AG04450 (cell line): ENCODE measurements at regions not wholly inside any gene's neighbourhood (a gene's known extent, or its start where the extent isn't known, plus 50 kb on each side); places are given as distances from the start of the nearest gene placed in this dataset.

Experiments
- CTCF ChIA-PET: fragments of 300-600, 350-600 bp; formaldehyde crosslinking; extraction: SDS; loops from one replicate; lab custom pipeline; 2022; ENCODE audit warnings: antibody characterized with exemption, inconsistent platforms; lab: Charles Lee
- POLR2A ChIA-PET: fragments of 350-600 bp; formaldehyde crosslinking; extraction: SDS; loops from one replicate; lab custom pipeline; 2021; ENCODE audit warnings: antibody characterized with exemption, inconsistent platforms; lab: Yijun Ruan, JAX
- DNase-seq: peaks from one replicate; pipeline ENCODE4 v3.0.0-alpha.2; 2011; ENCODE audit warnings: low read depth, low spot score
- H3K27ac ChIP-seq: one replicate; pipeline ENCODE4 v1.5.1; 2012; ENCODE audit warnings: low read depth, low read length, control low read depth
- H3K27me3 ChIP-seq: one replicate; pipeline ENCODE4 v1.6.0; 2012; ENCODE audit warnings: low read length; ENCODE audit not compliant: control insufficient read depth, insufficient read depth
- H3K4me3 ChIP-seq: 2 replicates; pipeline ENCODE4 v1.5.1; 2011; ENCODE audit warnings: mild to moderate bottlenecking, low read depth, low read length, control low read depth
- H3K9me3 ChIP-seq: 2 replicates; pipeline ENCODE4 v1.5.1; 2012; ENCODE audit warnings: low read length; ENCODE audit not compliant: control insufficient read depth, insufficient read depth
- CTCF ChIP-seq: IDR thresholded peaks from 2 replicates; pipeline ENCODE4 v1.5.1; 2011; ENCODE audit warnings: low read depth, low read length, control low read depth, inconsistent platforms

- ChIA-PET POLR2A (no interaction called here), CTCF (no interaction called here)
- TF ChIP-seq CTCF, result no peak
- Histone ChIP-seq H3K9me3 (no peaks in the 10 kb centered on the region), H3K4me3 (no peak overlapping the region), H3K27me3 (no peaks in the 10 kb centered on the region), H3K27ac (no peak overlapping the region)
- DNase-seq, result no peak
Measured at GRCh38 chr1:30505853-30506252, 217.5 kb downstream of the MATN1 start.

GRCh38 chr1:30492451-30492850, 230.9 kb downstream of the MATN1 start:
- no peaks in the 10 kb centered on the region for H3K27me3 ChIP-seq
- ChIA-PET CTCF (no interaction called here), POLR2A (no interaction called here)
- no peak for TF ChIP-seq CTCF
- no peak overlapping the region for H3K4me3 ChIP-seq
- peaks cover 4% of the 10 kb centered on the region; the same call in 1 of the 2 replicates for H3K9me3 ChIP-seq
- H3K27ac ChIP-seq, result no peak overlapping the region
- DNase-seq, result no peak

- Histone ChIP-seq H3K27me3 (no peaks in the 10 kb centered on the region), H3K27ac (no peak overlapping the region), H3K9me3 (peaks cover 4% of the 10 kb centered on the region; the same call in 1 of the 2 replicates), H3K4me3 (no peak overlapping the region)
- ChIA-PET POLR2A (no interaction called here), CTCF (no interaction called here)
- no peak for DNase-seq
- no peak for TF ChIP-seq CTCF
Measured at GRCh38 chr1:30491831-30492230, 231.6 kb downstream of the MATN1 start.

- no peak for TF ChIP-seq CTCF
- H3K27ac ChIP-seq, result no peak overlapping the region
Measured at GRCh38 chr1:30490554-30491053, 232.8 kb downstream of the MATN1 start.

GRCh38 chr1:30489737-30490389, 233.5 kb downstream of the MATN1 start:
- no peak for DNase-seq
- Histone ChIP-seq H3K4me3 (no peak overlapping the region), H3K27ac (no peak overlapping the region), H3K27me3 (no peaks in the 10 kb centered on the region), H3K9me3 (peaks cover 4% of the 10 kb centered on the region; the same call in 1 of the 2 replicates)
- TF ChIP-seq CTCF, result no peak
- POLR2A ChIA-PET, result no interaction called here
- CTCF ChIA-PET, result no interaction called here

More at GRCh38 chr1:30490554-30491053, 232.8 kb downstream of the MATN1 start:
- no peak overlapping the region for H3K4me3 ChIP-seq
- CTCF ChIA-PET, result no interaction called here
- peaks cover 4% of the 10 kb centered on the region; the same call in 1 of the 2 replicates for H3K9me3 ChIP-seq
- POLR2A ChIA-PET, result no interaction called here
- H3K27me3 ChIP-seq, result no peaks in the 10 kb centered on the region
- DNase-seq, result no peak
